Fibroblast of mammary gland (primary cell): ENCODE measurements at regions not wholly inside any gene's neighbourhood (a gene's known extent, or its start where the extent isn't known, plus 50 kb on each side); places are given as distances from the start of the nearest gene placed in this dataset.

Experiments used
- DNase-seq: peaks from one replicate; pipeline ENCODE4 v3.0.0-alpha.2; 2010; ENCODE audit warnings: low read depth
- H3K4me3 ChIP-seq: 2 replicates; pipeline ENCODE4 v1.5.1; 2011; ENCODE audit warnings: low read depth, mild to moderate bottlenecking, low read length, moderate library complexity; ENCODE audit not compliant: control insufficient read depth
- CTCF ChIP-seq: conservative IDR thresholded peaks from 2 replicates; pipeline ENCODE4 v1.5.1; 2011; ENCODE audit warnings: low read depth, low read length, inconsistent platforms; ENCODE audit not compliant: control insufficient read depth, insufficient read depth

GRCh38 chr2:3082705-3083104 lies 294.9 kb downstream of the EIPR1 start:
- TF ChIP-seq CTCF = no peak
- DNase-seq = no peak
- no peak overlapping the region for H3K4me3 ChIP-seq

- no peak overlapping the region for H3K4me3 ChIP-seq
- no peak for TF ChIP-seq CTCF
- no peak for DNase-seq
Measured at GRCh38 chr2:3079959-3080948, 297.4 kb downstream of the EIPR1 start.

- TF ChIP-seq CTCF = no peak
- no peak for DNase-seq
- H3K4me3 ChIP-seq = no peak overlapping the region
Measured at GRCh38 chr2:3079466-3079865, 298.2 kb downstream of the EIPR1 start.

- no peak overlapping the region for H3K4me3 ChIP-seq
- DNase-seq = no peak
- TF ChIP-seq CTCF = no peak
Measured at GRCh38 chr2:3078684-3079083, 298.9 kb downstream of the EIPR1 start.

- no peak for DNase-seq
- H3K4me3 ChIP-seq = no peak overlapping the region
- TF ChIP-seq CTCF = no peak
Measured at GRCh38 chr2:3076848-3077642, 300.6 kb downstream of the EIPR1 start.

- TF ChIP-seq CTCF = no peak
- H3K4me3 ChIP-seq = no peak overlapping the region
Measured at GRCh38 chr2:3075991-3076340, 301.7 kb downstream of the EIPR1 start.

More at GRCh38 chr2:3075991-3076340, 301.7 kb downstream of the EIPR1 start:
- DNase-seq = no peak
